NCI-H2029 treated with DMSO at 0.1 percent for 48 hours (cell line): ENCODE measurements at regions not wholly inside any gene's neighbourhood (a gene's known extent, or its start where the extent isn't known, plus 50 kb on each side); places are given as distances from the start of the nearest gene placed in this dataset.
"Not testable (repeated sequence)": the region's sequence is repeated elsewhere in the genome, so short reads cannot be mapped to it uniquely, and the experiment has no call there.

ENCODE experiments used
- DNase-seq: peaks from one replicate; lab custom pipeline; 2025; lab: John Stamatoyannopoulos, UW

DNA sequence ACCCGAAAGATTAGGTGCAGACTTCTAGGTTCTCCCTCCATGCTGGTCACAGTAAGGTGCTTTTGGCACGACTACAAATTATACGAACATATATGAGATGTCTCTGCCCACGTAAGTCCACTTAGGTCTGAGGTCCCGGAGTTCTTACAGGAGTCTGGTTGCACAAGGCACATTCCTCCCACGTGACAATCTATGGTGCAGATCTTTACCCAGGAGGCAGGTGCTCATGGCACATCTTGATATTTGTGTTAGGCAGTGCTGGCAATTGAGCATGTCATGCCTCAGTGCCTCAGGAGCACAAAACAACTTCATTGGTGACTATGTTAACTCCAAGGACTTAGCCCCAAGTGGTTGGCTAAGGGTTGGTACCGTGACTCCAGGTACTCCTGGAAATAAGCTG lies 92.0 kb upstream of the AMN1 start:
- DNase-seq: no peak

DNA sequence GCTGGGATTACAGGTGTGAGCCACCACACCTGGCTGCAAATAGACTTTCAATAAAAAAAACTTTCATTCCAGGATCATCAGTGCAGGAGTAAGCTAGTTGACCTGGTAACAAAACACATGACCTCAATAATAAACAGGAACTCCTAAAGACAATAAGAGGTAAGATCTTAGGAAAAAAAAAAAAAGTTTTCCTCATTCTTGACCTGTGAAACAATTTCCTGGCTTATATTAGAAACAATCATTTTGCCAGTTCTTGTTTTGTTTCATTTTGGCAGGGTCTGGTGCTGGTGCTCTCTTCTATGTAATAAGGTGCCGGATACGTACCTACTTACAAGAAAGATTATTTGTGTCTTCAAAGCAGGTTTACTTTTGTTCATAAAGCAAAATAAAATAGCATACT lies 90.6 kb upstream of the AMN1 start:
- DNase-seq: no peak

DNA sequence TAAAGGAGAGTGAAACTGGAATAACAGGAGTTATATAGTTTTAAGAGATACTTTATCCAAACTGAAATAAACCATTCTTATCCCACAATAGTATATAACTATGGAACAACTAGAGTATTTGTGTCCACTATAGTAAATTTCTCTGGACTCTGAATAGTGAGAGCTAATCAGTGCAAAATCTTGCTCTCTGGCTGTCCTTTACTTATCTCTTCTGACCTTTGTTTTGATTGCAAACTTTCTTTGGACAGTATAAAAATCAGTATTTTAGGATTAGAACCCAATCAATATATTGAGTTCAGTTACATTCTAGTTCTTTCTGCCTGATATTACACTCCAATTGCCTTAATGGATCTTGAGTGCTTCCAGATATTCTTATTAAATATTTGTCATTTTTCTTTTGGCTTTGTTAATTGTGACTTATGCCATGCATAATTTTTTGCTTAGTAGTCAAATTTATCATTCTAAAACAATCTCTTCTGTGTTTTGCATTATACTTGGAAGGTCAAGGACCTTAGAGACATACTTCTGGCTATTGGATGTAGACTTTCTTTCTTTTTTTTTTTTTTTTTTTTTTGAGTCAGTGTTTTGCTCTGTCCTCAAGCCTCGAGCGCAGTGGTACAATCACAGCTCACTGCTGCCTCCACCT lies 89.9 kb upstream of the AMN1 start:
- no peak for DNase-seq

DNA sequence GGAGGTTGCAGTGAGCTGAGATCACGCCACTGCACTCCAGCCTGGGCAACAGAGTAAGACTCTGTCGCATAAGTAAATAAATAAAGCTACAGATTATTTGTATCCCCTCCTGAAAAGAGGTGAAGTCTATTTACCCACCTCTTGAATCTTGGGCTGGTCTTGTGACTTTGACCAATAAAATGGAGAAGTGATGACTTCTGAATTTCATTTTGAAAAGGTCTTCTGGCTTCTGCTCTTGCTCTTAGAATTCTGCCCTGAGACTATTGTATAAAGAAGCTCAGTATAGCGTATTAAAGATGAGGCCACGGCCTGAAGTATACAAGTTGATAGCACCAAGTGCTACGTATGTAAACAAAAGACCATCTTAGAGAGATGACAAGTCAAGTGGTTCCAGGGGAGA lies 88.3 kb upstream of the AMN1 start:
- no peak for DNase-seq

DNA sequence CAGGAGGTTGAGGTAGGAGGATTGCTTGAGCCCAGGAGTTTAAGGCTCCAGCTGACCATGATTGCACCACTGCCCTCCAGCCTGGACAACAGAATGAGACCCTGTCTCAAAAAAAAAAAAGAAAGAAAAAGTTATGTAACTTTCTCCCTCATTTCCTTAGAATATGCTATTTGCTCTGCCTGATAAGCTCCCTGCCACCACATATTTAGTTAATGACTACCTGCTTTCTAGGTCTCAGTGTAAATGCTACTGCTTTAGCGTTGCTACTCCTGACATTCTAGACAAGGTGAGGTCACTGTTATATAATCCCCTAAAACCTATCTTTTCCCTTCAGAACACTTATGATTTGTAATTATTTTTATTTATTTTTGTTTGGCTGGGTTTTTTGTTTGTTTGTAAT lies 86.3 kb upstream of the AMN1 start:
- no peak for DNase-seq

DNA sequence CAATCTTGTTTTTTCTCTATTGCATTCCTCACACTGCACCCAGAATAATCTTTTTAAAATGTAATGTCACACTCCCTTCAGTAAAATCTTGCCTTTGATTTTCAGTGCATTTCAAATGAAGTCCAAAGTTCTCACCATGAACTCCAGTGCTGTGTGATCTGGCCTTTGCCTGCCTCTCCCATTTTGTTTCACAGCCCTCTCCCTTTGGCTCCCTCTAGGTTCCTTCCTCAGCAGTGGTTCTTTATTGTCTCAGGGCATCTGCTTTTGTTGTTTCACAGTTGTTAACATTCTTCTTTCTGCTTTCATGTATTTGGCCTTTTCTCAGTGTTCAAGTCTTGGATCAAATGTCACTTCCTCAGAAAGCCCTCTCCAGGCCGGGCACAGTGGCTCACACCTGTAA lies 84.5 kb upstream of the AMN1 start:
- DNase-seq: no peak

DNA sequence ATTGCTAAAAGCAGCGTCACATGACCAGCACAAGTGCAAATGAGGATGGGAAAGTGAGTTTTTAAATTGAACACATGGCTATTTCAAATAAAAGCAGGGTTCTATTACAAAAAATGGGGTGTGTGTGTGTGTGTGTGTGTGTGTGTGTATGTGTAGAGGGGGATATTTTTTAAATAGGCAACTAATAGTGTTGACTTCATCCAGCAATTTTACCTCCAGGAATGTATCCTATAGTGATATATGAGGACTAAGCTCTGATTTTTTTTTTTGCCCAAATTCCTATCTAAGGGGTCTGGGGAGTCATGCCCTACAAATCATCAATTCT lies 78.9 kb upstream of the AMN1 start:
- no peak for DNase-seq

DNA sequence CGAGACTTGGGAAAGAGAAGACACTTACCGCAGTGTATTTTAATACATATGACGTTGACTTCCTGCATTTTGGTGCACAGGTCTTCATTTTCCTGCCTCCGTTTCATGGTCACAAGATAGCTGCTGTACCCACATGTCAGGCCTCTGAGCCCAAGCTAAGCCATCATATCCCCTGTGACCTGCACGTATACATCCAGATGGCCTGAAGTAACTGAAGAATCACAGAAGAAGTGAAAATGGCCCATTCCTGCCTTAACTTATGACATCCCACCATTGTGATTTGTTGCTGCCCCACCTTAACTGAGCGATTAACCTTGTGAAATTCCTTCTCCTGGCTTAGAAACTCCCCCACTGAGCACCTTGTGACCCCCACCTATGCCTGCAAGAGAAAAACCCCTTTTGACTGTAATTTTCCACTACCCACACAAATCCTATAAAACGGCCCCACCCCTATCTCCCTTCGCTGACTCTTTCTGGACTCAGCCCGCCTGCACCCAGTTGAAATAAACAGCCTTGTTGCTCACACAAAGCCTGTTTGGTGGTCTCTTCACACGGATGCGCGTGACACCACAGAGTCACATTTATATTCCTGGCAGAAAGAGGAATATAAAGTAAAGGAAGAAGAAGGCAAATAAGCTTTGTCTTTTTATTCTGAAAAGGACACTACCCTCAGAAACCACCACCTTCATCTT lies 78.4 kb upstream of the AMN1 start:
- not testable (repeated sequence) for DNase-seq

DNA sequence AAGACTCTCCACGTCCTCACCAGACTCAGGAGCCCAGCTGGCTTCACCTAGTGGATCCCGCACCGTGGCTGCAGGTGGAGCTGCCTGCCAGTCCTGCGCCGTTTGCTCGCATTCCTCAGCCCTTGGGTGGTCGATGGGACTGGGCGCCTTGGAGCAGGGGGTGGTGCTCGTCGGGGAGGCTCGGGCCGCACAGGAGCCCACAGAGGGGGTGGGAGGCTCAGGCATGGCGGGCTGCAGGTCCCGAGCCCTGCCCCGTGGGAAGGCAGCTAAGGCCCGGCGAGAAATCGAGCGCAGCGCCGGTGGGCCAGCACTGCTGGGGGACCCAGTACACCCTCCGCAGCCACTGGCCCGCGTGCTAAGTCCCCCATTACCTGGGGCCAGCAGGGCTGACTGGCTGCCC lies 76.9 kb upstream of the AMN1 start:
- DNase-seq: not testable (repeated sequence)

DNA sequence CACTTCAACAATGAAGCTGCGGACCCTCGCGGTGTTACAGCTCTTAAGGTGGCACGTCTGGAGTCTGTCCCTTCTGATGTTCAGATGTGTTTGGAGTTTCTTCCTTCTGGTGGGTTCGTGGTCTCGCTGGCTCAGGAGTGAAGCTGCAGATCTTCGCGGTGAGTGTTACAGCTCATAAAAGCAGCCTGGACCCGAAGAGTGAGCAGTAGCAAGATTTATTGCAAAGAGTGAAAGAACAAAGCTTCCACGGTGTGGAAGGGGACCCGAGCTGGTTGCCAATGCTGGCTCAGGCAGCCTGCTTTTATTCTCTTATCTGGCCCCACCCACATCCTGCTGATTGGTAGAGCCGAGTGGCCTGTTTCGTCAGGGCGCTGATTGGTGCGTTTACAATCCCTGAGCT lies 75.9 kb upstream of the AMN1 start:
- not testable (repeated sequence) for DNase-seq

DNA sequence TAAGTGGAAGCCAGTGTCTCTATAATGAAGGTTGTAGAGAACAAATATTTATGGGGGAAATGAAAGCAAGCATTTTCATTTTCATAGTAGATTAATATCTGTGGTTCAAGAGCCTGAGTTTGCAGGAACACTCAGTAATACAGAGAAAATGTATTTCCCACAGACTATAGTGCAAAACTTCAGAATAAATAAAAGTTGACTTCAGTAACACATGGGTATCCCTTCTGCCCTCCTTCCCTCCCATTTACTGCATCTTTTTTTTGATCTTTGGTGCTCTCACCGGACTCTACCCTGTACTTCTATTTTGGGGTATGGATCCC lies 75.3 kb upstream of the AMN1 start:
- DNase-seq: no peak

DNA sequence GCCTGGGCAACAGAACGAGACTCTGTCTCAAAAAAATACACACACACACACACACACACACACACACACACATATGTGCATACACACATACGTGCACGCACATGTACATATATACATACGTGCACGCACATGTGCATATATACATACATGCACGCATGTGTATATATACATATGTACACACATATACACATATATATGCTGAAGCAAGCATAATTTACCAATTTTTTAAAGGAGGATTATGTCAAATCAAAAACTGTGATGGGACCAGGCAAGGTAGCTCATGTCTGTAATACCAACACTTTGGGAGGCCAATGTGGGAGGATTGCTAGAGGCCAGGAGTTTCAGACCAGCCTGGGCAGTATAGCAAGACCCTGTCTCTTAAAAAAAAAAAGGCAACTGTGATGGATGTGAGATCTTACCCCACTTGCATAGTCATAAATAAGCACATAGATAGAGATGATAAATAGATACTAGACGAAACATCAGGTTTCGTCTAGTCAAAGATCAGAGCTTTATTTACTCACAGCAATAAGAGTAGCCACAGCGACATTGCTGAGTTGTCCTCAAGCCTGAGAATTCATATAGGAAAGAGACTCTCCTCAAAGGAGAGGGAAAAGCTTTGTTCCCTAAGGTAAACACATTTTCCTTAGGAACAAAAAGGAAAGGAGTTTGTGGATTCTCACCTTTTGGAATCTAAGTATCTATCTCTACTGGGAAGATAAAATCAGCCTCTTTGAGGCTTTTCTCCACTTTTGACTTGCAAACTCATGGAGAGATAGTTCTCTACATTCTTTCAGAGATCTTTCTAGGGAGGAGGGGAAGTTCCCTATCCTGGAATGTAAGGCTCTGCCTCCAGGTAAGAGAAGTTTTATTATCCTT lies 74.7 kb upstream of the AMN1 start:
- DNase-seq: no peak

DNA sequence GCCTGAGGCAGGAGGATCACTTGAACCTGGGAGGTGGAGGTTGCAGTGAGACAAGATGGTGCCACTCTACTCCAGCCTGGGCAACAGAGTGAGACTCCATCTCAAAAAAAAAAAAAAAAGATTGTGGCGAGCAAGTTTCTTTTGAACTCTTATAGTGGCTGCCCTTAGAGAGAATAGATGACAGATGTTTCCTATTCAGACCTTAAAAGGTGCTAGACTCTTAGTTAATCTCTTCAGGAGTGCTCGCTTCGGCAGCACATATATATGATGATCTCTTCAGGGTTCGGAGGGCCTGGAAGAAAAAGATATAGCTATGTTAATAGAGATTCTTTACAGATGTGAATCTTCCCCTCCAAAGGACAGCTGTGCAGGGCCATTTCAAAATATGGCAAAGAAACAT lies 73.1 kb upstream of the AMN1 start:
- DNase-seq: no peak

DNA sequence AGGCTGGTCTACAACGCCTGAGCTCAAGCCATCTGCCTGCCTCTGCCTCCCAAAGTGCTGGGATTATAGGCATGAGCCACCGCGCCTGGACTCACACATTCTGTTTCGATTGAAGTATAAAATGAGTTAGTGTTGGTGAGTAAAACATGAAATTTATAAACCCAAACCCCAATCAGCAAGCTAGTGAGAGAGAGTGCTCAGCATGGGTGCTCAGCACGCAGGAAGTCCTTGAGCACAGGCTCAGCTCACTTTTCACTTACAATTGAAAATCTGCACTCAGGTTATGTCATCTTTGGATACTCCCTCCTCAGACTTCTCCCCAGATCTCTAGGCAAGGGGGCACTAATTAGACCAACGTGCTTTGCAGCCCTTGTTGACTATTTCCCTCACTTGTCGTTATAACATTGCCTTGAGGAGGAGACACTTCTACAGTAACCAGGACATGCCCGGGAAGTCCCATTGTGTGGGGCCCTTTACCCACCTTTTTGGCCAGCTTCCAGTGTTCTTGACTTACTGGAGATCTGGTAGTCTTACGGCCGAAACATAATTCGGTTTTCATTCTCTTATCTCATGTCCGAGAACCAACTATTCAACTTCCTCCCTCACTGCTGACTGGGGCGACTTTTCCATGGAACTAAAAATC lies 68.5 kb upstream of the AMN1 start:
- peak; percentile 6 for DNase-seq

DNA sequence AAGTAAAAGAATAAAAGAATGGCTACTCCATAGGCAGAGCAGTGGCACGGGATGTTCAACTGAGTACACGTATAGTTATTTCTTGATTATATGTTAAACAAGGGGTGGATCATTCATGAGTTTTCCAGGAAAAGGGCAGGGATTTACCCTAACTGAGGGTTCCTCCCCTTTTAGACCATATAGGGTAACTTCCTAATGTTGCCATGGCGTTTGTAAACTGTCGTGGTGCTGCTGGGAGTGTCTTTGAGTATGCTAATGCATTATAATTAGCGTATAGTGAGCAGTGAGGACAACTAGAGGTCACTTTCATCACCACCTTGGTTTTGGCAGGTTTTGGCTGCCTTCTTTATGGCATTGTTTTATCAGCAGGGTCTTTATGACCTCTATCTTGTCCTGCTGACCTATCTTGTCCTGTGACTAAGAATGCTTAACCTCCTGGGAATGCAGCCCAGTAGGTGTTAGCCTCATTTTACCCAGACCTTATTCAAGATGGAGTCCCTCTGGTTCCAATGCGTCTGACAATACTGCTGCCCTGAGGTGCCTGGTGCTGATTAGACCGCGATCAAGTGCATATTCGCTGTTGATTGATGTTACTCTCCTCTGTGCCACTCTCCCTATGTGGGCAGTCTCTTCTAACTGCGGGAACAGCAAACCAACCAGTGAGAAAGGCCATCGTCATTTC lies 67.6 kb upstream of the AMN1 start:
- DNase-seq: no peak

DNA sequence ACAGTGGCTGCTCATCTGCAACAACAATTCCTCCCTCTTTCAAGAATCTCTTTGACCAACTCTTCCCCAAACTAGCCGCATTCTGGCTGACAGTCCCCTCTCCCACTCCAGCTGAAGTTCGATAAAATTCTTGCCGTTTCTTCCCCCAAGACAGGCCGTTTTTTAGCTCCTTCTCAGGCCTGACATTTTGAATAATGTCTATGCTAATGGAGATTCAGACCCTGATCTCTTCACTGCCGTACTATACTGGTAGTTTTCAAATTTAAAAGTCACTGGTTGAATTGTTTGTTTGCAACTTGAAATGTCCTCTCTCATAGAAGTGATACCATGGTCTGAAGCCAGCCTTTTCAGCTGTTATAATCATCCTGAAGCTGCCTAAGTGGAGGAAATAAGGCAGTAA lies 65.9 kb upstream of the AMN1 start:
- no peak for DNase-seq

DNA sequence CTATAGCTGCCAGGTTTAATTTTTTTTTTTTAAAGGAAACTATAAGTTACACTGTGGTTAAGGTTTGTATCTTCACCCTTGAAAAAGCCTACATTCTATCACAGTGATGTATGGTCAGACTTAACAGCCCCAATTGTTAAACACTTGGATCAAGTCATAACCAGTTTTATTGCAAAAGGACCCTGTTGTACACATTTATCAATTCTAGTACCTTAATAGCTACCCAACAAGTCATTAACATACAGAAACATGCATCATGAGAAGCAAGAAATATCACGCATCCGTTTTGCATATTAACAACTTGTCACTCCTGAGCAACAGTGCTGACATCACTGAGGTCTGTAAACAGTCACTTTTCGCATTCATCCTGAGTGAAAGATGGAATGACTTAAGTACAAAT lies 62.4 kb upstream of the AMN1 start:
- not testable (repeated sequence) for DNase-seq

DNA sequence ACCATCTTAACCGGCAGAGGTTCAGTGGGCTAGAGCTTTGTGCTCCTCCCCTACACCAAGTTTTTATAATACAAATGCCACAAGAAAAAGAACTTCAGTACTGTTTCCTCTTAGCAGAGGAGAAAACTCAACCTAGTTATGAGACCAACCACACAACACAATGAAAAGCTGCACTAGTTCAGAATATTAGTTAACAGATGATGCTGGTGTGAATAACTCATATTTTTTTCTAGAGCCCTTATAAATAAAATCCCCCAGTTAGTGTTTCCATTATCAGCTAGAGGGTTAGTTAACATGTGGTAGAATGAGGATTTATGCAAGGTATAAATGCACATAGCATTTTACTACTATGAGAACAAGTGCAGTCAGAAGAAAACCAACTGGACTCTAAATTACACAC lies 61.9 kb upstream of the AMN1 start:
- no peak for DNase-seq

DNA sequence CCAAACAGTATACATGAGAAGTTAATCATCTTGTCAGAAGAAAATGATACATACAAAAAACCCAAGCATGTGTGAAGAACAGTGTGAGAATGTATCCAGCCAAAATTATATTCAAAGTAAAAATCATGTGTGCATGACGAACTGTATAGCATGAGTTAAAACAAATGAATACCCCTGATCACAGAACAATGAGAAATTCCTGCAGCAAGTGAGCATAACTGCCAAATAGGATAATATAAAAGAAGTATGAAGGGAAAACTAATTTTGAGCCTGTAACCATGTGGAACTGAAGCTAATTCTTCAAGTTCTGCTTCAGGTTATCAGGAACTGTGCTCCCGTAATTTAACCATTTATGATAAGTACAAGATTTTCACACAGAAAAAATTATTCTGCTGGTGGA lies 56.5 kb upstream of the AMN1 start:
- no peak for DNase-seq

DNA sequence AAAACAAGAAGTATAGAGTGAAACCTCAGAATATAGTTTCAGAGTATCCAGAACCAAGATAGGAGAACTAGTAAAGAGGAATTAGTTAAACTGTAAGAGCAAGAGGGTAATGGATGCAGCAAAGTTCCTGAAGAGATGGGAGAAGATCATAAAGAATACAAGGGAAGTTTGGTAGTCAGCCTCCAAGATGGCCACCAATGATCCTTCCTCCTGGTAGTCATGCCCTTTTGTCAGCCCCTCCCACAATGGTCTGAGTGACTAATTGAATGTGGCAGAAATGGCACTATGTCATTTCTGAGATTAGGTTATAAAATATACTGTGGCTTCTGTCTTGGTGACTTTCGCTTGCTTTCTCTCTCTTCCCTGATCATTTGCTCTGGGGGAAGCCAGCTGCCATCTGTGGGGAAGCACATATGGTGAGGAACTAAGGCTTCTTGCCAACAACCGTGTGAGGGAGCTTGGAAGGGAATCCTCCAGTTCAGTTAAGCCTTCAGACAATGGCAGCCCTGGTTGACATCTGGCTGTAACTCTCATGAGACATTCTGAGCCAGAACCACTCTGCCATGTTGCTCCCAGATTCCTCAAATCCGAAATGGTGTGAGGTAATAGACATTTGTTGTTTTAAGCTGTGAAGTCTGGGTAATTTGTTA lies 55.3 kb upstream of the AMN1 start:
- DNase-seq: no peak

DNA sequence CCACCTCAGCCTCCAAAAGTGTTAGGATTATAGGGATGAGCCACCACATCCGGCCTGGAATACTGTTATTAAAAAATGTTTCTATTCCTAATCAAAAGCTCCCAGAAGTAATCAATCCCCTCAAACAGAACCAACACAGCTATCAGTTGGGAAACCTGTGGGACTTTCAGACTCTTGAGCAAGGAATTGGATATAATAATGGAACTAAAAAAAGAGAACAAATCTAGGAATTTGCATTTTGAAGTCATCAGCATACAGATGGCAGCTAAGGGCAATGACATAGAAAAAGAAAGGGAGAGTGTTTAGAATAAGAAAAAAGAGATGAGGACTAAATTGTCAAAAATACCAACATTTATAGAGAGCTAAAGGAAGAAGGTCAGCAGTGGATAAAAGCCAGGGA lies 54.7 kb upstream of the AMN1 start:
- no peak for DNase-seq
